ENCODE measurements at regions not wholly inside any gene's neighbourhood (a gene's known extent, or its start where the extent isn't known, plus 50 kb on each side); places are given as distances from the start of the nearest gene placed in this dataset.

DNA sequence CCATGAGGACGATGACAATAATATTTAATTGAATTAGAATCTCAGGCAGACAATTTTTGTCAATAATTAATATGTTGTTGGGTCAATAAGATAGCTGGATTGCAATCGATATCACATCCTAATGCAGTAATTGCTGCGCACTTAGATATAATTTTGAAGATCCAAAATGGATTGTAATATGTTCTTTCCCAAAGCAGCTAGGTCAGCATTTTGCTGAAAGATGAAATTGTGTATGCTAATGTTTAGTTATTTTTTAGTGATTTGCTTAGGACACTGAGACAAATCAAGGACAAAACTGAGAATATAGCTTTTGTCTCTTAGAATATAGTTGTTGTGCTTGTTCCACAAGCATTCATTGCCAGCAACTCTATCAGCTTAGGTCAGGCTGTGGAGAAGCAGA lies 389.9 kb downstream of the MTRR start:
- H3K79me2 ChIP-seq (ENCODE audit: low read length), result no peaks in the 10 kb centered on the region
- H3K4me1 ChIP-seq (ENCODE audit: low read length), result no peaks in the 10 kb centered on the region
- TF ChIP-seq EZH2phosphoT487 (IDR thresholded peaks at IDR 0.05; ENCODE audit: low read depth) (no peak), CTCF (IDR thresholded peaks at IDR 0.05; ENCODE audit: low read depth, low read length) (no peak)
- no peak overlapping the region for H3K27ac ChIP-seq (ENCODE audit: low read length)
- no peak overlapping the region for H3K4me2 ChIP-seq (ENCODE audit: low read length)
- no peaks in the 10 kb centered on the region for H4K20me1 ChIP-seq (ENCODE audit: insufficient read depth, low read length)
- no peak overlapping the region for H3K4me3 ChIP-seq (ENCODE audit: low read length)
- H3K9me3 ChIP-seq (ENCODE audit: insufficient read depth, low read length), result no peaks in the 10 kb centered on the region
- H3K36me3 ChIP-seq (replicated peaks; ENCODE audit: low read depth, low read length), result no peaks in the 10 kb centered on the region
- H3K27me3 ChIP-seq (ENCODE audit: low read depth, low read length), result no peaks in the 10 kb centered on the region
- H2AFZ ChIP-seq (ENCODE audit: low read depth, low read length), result no peak overlapping the region
- H3K9ac ChIP-seq (ENCODE audit: low read length), result no peak overlapping the region

GRCh38 chr5:8270246-8270645 lies 401.3 kb downstream of the MTRR start:
- H3K79me2 ChIP-seq (ENCODE audit: low read length), result no peaks in the 10 kb centered on the region
- H3K36me3 ChIP-seq (replicated peaks; ENCODE audit: low read depth, low read length), result no peaks in the 10 kb centered on the region
- no peaks in the 10 kb centered on the region for H4K20me1 ChIP-seq (ENCODE audit: insufficient read depth, low read length)
- no peak overlapping the region for H3K4me3 ChIP-seq (ENCODE audit: low read length)
- H3K9me3 ChIP-seq (ENCODE audit: insufficient read depth, low read length), result no peaks in the 10 kb centered on the region
- no peak overlapping the region for H2AFZ ChIP-seq (ENCODE audit: low read depth, low read length)
- H3K4me1 ChIP-seq (ENCODE audit: low read length), result no peaks in the 10 kb centered on the region
- H3K27me3 ChIP-seq (ENCODE audit: low read depth, low read length), result no peaks in the 10 kb centered on the region
- TF ChIP-seq CTCF (IDR thresholded peaks at IDR 0.05; ENCODE audit: low read depth, low read length), result no peak
- no peak for TF ChIP-seq EZH2phosphoT487 (IDR thresholded peaks at IDR 0.05; ENCODE audit: low read depth)
- H3K27ac ChIP-seq (ENCODE audit: low read length), result no peak overlapping the region
- H3K4me2 ChIP-seq (ENCODE audit: low read length), result no peak overlapping the region
- H3K9ac ChIP-seq (ENCODE audit: low read length), result no peak overlapping the region

GRCh38 chr5:8280711-8281363 lies 411.9 kb downstream of the MTRR start:
- TF ChIP-seq EZH2phosphoT487 (IDR thresholded peaks at IDR 0.05; ENCODE audit: low read depth), result no peak
- no peaks in the 10 kb centered on the region for H4K20me1 ChIP-seq (ENCODE audit: insufficient read depth, low read length)
- H3K9me3 ChIP-seq (ENCODE audit: insufficient read depth, low read length), result no peaks in the 10 kb centered on the region
- H3K9ac ChIP-seq (ENCODE audit: low read length), result no peak overlapping the region
- no peaks in the 10 kb centered on the region for H3K79me2 ChIP-seq (ENCODE audit: low read length)
- H3K4me3 ChIP-seq (ENCODE audit: low read length), result no peak overlapping the region
- H3K36me3 ChIP-seq (replicated peaks; ENCODE audit: low read depth, low read length), result no peaks in the 10 kb centered on the region
- no peak overlapping the region for H3K27ac ChIP-seq (ENCODE audit: low read length)
- H3K4me1 ChIP-seq (ENCODE audit: low read length), result no peaks in the 10 kb centered on the region
- H3K27me3 ChIP-seq (ENCODE audit: low read depth, low read length), result no peaks in the 10 kb centered on the region
- H2AFZ ChIP-seq (ENCODE audit: low read depth, low read length), result no peak overlapping the region
- H3K4me2 ChIP-seq (ENCODE audit: low read length), result no peak overlapping the region

DNA sequence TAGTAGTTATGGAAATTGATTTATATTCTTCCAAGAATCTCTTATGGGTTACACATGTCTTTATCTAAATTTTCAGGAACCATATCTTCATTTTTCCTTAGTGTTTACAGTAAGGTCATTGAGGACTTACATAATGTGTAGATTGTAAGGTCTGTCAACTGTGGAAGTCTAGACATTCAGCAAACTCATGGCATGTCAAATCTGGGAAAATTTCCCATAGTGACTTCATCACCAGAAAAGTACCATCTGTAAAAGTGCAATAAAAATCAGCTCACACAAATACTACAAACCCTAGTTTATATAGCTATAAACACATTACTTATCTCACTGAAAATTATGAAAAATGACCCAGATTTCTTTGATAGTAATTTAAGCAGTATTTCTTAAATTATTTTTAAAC lies 419.4 kb downstream of the MTRR start:
- Histone ChIP-seq H4K20me1 (ENCODE audit: insufficient read depth, low read length) (no peaks in the 10 kb centered on the region), H3K9me3 (ENCODE audit: insufficient read depth, low read length) (no peaks in the 10 kb centered on the region), H3K79me2 (ENCODE audit: low read length) (no peaks in the 10 kb centered on the region), H3K36me3 (replicated peaks; ENCODE audit: low read depth, low read length) (no peaks in the 10 kb centered on the region), H3K27me3 (ENCODE audit: low read depth, low read length) (no peaks in the 10 kb centered on the region), H2AFZ (ENCODE audit: low read depth, low read length) (no peak overlapping the region), H3K9ac (ENCODE audit: low read length) (no peak overlapping the region), H3K4me1 (ENCODE audit: low read length) (no peaks in the 10 kb centered on the region), H3K4me3 (ENCODE audit: low read length) (no peak overlapping the region), H3K27ac (ENCODE audit: low read length) (no peak overlapping the region), H3K4me2 (ENCODE audit: low read length) (no peak overlapping the region)
- no peak for TF ChIP-seq CTCF (IDR thresholded peaks at IDR 0.05; ENCODE audit: low read depth, low read length)
- no peak for TF ChIP-seq EZH2phosphoT487 (IDR thresholded peaks at IDR 0.05; ENCODE audit: low read depth)
